GM12878 (cell line): ENCODE measurements at regions not wholly inside any gene's neighbourhood (a gene's known extent, or its start where the extent isn't known, plus 50 kb on each side); places are given as distances from the start of the nearest gene placed in this dataset.

Source experiments
- BACH1 ChIP-seq: fragments of 450-650 bp; IDR thresholded peaks from 2 replicates; pipeline ENCODE4 v1.6.1; 2017; ENCODE audit warnings: mild to moderate bottlenecking, borderline replicate concordance
- CREM ChIP-seq: IDR thresholded peaks from 2 replicates; pipeline ENCODE4 v1.6.1; 2014; ENCODE audit warnings: antibody characterized with exemption, low read depth
- EGR1 ChIP-seq, 2 experiments: IDR thresholded peaks; 1 replicate in 1 of 2; 2 replicates in 1 of 2; pipeline ENCODE4 v1.6.1; 2011 to 2012; ENCODE audit warnings: low read depth in 2 of 2, low read length in 2 of 2, borderline replicate concordance in 1 of 2, mild to moderate bottlenecking in 1 of 2, moderate library complexity in 1 of 2
- JUND ChIP-seq: IDR thresholded peaks from 2 replicates; pipeline ENCODE4 v1.6.1; 2012; ENCODE audit warnings: low read depth, mild to moderate bottlenecking, low read length, improper control_type of control experiment, moderate library complexity
- MXI1 ChIP-seq: fragments of 150-350 bp; IDR thresholded peaks from 2 replicates; pipeline ENCODE4 v1.6.1; 2011; ENCODE audit warnings: low read depth, mild to moderate bottlenecking, inconsistent platforms, low read length, improper control_type of control experiment
- POLR2AphosphoS2 ChIP-seq: IDR thresholded peaks from 2 replicates; pipeline ENCODE4 v1.6.1; 2011; ENCODE audit warnings: low read depth, mild to moderate bottlenecking, low read length, improper control_type of control experiment, moderate library complexity
- TCF3 ChIP-seq: IDR thresholded peaks from 2 replicates; pipeline ENCODE4 v1.6.1; 2012; ENCODE audit warnings: low read depth, mild to moderate bottlenecking, low read length, borderline replicate concordance; ENCODE audit not compliant: insufficient read depth
- TF ChIP-seq, protein P1 (sequence below), 3 experiments: IDR thresholded peaks in 2 of 3; conservative IDR thresholded peaks in 1 of 3; 2 replicates each; pipeline ENCODE4 v1.5.1; 2011; ENCODE audit warnings: low read depth in 3 of 3, low read length in 3 of 3, mild to moderate bottlenecking in 3 of 3, control low read depth in 2 of 3, moderate library complexity in 2 of 3, inconsistent platforms in 1 of 3, mixed read lengths in 1 of 3; ENCODE audit not compliant: control insufficient read depth in 2 of 3, insufficient read depth in 1 of 3; ENCODE audit errors: extremely low read depth in 1 of 3
- TF ChIP-seq, protein P2 (sequence below): fragments of 450-650 bp; IDR thresholded peaks from 2 replicates; pipeline ENCODE4 v1.6.1; 2018; ENCODE audit warnings: borderline replicate concordance, mild to moderate bottlenecking; ENCODE audit not compliant: partially characterized antibody

DNA sequence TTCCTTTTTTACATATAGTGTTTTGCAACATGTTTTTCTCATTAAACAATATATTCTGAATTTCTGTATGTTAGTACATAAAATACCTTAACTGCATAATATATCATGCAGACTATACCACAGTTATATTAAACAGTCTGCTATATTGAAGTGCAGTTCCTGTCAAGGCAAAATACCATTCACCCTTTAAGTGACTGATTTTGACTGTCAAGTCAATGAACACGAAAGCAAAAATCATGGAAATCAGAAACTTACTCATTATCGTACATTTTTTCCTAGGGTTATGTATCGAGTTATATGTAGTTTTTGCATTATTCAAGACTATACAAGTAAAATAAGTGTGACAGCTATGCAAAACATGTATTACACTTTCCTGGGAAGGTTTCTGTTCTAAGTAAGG is 361.6 kb upstream of the MAP2 start:
- TF ChIP-seq TCF3 (no peak), EGR1 (IDR thresholded peaks at IDR 0.05; ENCODE audit: borderline replicate concordance in 1 of 2, low read depth in 2 of 2, low read length in 2 of 2) (no peak), CREM (no peak), POLR2AphosphoS2 (no peak), BACH1 (no peak), JUND (no peak), MXI1 (no peak)
- TF ChIP-seq, protein P1, sequence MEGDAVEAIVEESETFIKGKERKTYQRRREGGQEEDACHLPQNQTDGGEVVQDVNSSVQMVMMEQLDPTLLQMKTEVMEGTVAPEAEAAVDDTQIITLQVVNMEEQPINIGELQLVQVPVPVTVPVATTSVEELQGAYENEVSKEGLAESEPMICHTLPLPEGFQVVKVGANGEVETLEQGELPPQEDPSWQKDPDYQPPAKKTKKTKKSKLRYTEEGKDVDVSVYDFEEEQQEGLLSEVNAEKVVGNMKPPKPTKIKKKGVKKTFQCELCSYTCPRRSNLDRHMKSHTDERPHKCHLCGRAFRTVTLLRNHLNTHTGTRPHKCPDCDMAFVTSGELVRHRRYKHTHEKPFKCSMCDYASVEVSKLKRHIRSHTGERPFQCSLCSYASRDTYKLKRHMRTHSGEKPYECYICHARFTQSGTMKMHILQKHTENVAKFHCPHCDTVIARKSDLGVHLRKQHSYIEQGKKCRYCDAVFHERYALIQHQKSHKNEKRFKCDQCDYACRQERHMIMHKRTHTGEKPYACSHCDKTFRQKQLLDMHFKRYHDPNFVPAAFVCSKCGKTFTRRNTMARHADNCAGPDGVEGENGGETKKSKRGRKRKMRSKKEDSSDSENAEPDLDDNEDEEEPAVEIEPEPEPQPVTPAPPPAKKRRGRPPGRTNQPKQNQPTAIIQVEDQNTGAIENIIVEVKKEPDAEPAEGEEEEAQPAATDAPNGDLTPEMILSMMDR (IDR thresholded peaks at IDR 0.05 in 2 of 3, conservative IDR thresholded peaks at IDR 0.05 in 1 of 3; ENCODE audit: control insufficient read depth in 2 of 3, extremely low read depth in 1 of 3, insufficient read depth in 1 of 3, low read depth in 3 of 3, low read length in 3 of 3): no peak
- TF ChIP-seq, protein P2, sequence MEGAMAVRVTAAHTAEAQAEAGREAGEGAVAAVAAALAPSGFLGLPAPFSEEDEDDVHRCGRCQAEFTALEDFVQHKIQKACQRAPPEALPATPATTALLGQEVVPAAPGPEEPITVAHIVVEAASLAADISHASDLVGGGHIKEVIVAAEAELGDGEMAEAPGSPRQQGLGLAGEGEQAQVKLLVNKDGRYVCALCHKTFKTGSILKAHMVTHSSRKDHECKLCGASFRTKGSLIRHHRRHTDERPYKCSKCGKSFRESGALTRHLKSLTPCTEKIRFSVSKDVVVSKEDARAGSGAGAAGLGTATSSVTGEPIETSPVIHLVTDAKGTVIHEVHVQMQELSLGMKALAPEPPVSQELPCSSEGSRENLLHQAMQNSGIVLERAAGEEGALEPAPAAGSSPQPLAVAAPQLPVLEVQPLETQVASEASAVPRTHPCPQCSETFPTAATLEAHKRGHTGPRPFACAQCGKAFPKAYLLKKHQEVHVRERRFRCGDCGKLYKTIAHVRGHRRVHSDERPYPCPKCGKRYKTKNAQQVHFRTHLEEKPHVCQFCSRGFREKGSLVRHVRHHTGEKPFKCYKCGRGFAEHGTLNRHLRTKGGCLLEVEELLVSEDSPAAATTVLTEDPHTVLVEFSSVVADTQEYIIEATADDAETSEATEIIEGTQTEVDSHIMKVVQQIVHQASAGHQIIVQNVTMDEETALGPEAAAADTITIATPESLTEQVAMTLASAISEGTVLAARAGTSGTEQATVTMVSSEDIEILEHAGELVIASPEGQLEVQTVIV: no peak
